ENCODE measurements at regions not wholly inside any gene's neighbourhood (a gene's known extent, or its start where the extent isn't known, plus 50 kb on each side); places are given as distances from the start of the nearest gene placed in this dataset.
A peak's percentile ranks its signal among the peaks of the same experiment; 100 is the strongest.
"Not testable (repeated sequence)": the region's sequence is repeated elsewhere in the genome, so short reads cannot be mapped to it uniquely, and the experiment has no call there.

- no peak for DNase-seq
Observed at GRCh38 chr7:67301667-67302066, 305.0 kb downstream of the TYW1 start.

- peak; percentile 99 for DNase-seq
Observed at GRCh38 chr7:67302113-67303039, 305.7 kb downstream of the TYW1 start.

GRCh38 chr7:67304846-67305245, 308.2 kb downstream of the TYW1 start:
- DNase-seq, result not testable (repeated sequence)

GRCh38 chr7:67306331-67306730, 309.7 kb downstream of the TYW1 start:
- no peak for DNase-seq

GRCh38 chr7:67309764-67310549, 313.3 kb downstream of the TYW1 start:
- DNase-seq, result no peak

- DNase-seq, result no peak
Observed at GRCh38 chr7:67311901-67312300, 315.3 kb downstream of the TYW1 start.

- DNase-seq, result no peak
Observed at GRCh38 chr7:67313213-67313612, 316.6 kb downstream of the TYW1 start.

- DNase-seq, result not testable (repeated sequence)
Observed at GRCh38 chr7:67316902-67317301, 320.3 kb downstream of the TYW1 start.

GRCh38 chr7:67328257-67328656, 331.6 kb downstream of the TYW1 start:
- not testable (repeated sequence) for DNase-seq

GRCh38 chr7:67335165-67335564, 338.5 kb downstream of the TYW1 start:
- DNase-seq, result not testable (repeated sequence)

GRCh38 chr7:67335663-67336062, 339.0 kb downstream of the TYW1 start:
- DNase-seq, result not testable (repeated sequence)

- DNase-seq, result not testable (repeated sequence)
Observed at GRCh38 chr7:67338545-67338944, 341.9 kb downstream of the TYW1 start.

GRCh38 chr7:67341153-67341768, 344.6 kb downstream of the TYW1 start:
- no peak for DNase-seq

- DNase-seq, result no peak
Observed at GRCh38 chr7:67343114-67343513, 346.5 kb downstream of the TYW1 start.

GRCh38 chr7:67343572-67343971, 346.9 kb downstream of the TYW1 start:
- DNase-seq, result no peak

- DNase-seq, result no peak
Observed at GRCh38 chr7:67344481-67345193, 348.0 kb downstream of the TYW1 start.

- no peak for DNase-seq
Observed at GRCh38 chr7:67346126-67346525, 349.5 kb downstream of the TYW1 start.

GRCh38 chr7:67346876-67347275, 350.2 kb downstream of the TYW1 start:
- DNase-seq, result no peak

GRCh38 chr7:67348171-67348570, 351.5 kb downstream of the TYW1 start:
- no peak for DNase-seq

GRCh38 chr7:67357653-67358052, 361.0 kb downstream of the TYW1 start:
- DNase-seq, result not testable (repeated sequence)

- DNase-seq, result not testable (repeated sequence)
Observed at GRCh38 chr7:67358316-67358715, 361.7 kb downstream of the TYW1 start.

GRCh38 chr7:67358738-67359137, 362.1 kb downstream of the TYW1 start:
- not testable (repeated sequence) for DNase-seq

- DNase-seq, result no peak
Observed at GRCh38 chr7:67359900-67360299, 363.3 kb downstream of the TYW1 start.

Measured in GF-D8 (cell line).